NCI-H748 treated with DMSO at 0.1 percent for 48 hours (cell line): ENCODE measurements at regions not wholly inside any gene's neighbourhood (a gene's known extent, or its start where the extent isn't known, plus 50 kb on each side); places are given as distances from the start of the nearest gene placed in this dataset.

Experiments
- DNase-seq: peaks from one replicate; lab custom pipeline; 2025; lab: John Stamatoyannopoulos, UW

GRCh38 chr1:29753244-29753643 lies 516.9 kb downstream of the PTPRU start:
- no peak for DNase-seq

DNA sequence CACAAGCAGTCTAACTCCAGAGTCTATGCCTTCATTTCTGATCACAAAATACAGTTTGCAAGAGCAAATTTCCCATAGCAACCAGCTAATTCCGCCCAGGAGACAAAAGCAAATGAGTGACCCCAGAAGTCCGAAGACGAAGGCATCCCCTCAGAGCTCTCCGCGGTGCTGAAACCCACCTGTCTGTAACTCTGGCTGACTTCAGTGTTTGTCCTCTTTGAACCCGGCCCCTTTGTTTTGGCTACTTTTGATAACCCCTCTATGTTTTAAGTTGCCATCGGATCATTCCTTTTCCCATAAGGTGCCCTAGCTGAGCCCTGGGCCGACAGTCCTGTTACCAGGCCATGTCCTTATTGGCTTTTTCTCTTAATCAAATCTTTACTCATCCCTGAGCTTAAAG lies 515.8 kb downstream of the PTPRU start:
- DNase-seq = no peak

DNA sequence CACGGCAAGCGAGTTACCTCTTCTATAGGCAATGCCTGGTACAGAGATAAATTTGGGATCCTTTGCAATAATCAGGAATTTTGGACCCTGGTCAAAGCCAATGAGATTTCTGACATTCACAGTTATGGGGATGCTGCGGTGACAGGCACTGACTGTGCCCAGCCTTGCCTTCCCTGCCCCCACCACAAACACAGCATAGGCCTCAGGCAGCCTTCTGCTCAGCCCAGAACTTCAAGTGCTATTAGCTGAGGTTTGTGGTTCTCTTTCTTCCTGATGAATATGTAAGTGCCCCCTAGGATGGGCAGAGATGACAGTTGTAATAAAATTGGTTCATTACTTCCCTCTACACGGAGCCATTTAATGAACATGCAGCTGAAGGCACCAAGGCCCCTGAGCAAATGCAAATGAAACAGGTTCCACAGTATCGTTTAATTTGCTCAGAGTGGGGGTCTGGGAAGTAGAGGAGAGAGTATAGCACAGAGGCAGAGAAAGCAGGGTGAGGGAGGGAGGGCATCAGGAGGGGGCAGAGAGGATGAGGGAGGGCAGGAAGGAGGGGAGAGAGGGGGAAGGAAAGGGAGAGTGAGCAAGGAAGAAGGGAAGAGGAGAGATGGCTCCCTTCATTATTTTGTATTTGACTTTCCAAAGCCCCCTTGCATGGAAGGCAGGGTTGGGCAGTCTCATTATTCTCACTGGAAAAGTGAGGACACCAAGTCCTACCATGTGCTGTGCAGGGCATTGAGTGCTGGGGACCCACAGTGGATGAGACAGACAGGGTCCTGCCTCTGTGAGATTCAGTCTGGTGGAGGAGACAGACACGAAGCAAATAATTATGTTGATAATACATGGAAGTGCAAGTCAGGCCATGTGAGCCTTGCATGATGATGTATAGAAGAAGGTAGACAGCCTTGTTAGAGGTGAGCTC lies 513.0 kb downstream of the PTPRU start:
- DNase-seq = no peak

DNA sequence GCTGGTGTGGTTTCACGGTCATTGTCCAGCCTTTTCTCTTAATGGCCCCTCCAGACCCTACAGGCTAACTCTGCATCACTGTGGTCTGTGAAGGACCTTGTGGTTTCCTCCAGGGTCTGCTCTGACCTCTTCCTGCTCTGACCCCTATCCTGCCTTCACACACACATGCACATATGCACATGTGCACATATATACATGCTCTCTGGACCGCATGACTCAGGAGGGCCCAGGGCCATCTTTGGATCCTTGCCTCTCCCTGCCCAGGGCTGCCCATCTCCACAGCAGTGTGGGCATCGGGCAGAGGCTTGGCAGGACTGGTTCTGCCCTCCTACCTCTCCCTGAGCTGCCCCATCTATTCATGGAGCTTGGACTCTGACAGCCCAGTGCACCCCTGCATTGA lies 510.9 kb downstream of the PTPRU start:
- no peak for DNase-seq

- DNase-seq = no peak
Measured at GRCh38 chr1:29746076-29746665, 509.8 kb downstream of the PTPRU start.

- no peak for DNase-seq
Measured at GRCh38 chr1:29744684-29745490, 508.6 kb downstream of the PTPRU start.

- DNase-seq = no peak
Measured at GRCh38 chr1:29743931-29744330, 507.6 kb downstream of the PTPRU start.

GRCh38 chr1:29743264-29743663 lies 506.9 kb downstream of the PTPRU start:
- no peak for DNase-seq

- DNase-seq = no peak
Measured at GRCh38 chr1:29739176-29739575, 502.9 kb downstream of the PTPRU start.

DNA sequence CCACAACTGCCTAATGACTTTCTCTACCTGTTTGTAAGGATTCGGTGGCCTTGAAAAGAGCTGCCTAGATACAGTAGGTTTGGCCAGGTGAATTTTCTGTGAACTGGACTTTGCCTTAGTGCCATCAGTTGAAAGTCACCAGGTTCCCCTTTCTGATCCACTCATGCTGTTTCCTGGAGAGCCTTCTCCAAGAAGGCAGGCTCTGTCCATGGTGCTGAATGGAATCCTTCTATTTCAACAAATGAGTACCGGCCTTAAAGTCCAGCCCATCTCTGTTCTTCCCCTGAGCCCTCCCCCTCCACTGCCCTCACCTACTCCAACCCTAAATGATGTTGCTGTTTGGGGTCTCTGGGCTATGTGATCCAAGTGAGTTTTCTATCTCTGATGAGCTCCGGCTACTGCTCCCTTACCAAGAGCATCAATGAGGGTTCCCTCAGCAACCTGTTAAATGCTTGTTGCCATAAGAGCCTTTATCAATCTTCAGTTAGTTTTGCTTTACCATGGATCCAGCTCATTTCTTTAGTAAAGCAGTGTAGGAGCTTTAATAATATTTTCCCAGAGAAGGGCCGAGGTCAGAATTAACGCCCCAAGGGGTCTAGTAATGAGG lies 500.4 kb downstream of the PTPRU start:
- DNase-seq = no peak

DNA sequence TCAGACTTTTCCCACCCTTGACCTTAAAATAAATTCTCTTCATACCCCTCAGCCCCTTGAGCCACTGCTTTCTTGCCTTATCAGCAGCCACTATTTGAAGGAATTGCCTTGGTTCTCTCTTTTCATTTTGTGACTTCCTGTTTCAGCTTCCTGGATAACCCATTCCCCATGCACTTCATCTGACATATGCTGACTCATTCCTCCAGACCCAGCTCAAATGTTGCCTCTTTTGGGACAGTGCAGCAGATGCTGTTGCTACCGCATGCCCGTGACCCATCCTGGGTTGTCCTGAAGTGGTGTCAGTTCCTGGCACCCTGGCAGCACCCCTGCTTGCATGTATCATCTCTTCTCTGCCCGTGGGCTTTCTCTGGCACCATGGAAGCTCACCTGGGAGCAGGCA lies 496.1 kb downstream of the PTPRU start:
- no peak for DNase-seq

- DNase-seq = no peak
Measured at GRCh38 chr1:29730623-29731022, 494.3 kb downstream of the PTPRU start.

GRCh38 chr1:29729281-29729680 lies 493.0 kb downstream of the PTPRU start:
- DNase-seq = no peak

DNA sequence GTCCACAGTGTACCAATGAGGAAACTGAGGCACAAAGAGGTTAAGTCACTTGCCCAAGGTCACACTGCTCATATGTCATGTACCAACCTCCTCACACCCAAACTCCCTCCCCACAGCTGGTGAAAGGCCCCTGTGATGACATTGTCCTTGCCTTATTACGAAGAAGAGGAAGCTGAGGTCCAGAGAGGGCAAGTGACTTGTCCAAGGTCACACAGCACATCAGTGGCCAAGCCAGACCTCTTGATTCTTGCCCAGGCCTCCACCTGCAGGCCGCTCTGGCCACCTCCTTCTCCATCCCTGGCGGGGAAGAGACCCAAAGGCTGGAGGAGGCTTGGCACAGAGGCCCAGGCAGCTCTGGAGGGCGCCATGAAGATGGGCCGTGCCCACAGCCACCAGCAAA lies 492.4 kb downstream of the PTPRU start:
- no peak for DNase-seq

GRCh38 chr1:29725262-29725661 lies 488.9 kb downstream of the PTPRU start:
- DNase-seq = no peak

- no peak for DNase-seq
Measured at GRCh38 chr1:29722598-29722997, 486.3 kb downstream of the PTPRU start.

- no peak for DNase-seq
Measured at GRCh38 chr1:29719253-29719652, 482.9 kb downstream of the PTPRU start.

GRCh38 chr1:29718791-29719190 lies 482.5 kb downstream of the PTPRU start:
- DNase-seq = no peak

GRCh38 chr1:29716306-29716705 lies 480.0 kb downstream of the PTPRU start:
- DNase-seq = no peak

DNA sequence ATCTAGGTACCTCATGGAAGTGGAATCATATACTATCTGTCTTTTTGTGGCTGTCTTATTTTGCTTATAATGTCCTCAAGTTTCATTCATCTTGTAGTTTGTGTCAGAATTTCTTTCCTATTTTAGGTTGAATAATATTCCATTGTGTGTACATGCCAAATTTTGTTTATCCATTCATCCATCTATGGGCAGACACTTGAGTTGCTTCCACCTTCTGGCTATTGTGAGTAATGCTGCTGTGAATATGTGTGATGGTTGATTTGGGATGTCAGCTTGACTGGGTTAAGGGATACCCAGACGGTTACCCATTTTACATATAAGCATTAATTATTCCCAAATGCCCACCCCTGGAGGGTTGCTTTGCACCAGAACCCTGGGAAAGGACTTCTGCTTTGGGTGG lies 477.5 kb downstream of the PTPRU start:
- DNase-seq = no peak

DNA sequence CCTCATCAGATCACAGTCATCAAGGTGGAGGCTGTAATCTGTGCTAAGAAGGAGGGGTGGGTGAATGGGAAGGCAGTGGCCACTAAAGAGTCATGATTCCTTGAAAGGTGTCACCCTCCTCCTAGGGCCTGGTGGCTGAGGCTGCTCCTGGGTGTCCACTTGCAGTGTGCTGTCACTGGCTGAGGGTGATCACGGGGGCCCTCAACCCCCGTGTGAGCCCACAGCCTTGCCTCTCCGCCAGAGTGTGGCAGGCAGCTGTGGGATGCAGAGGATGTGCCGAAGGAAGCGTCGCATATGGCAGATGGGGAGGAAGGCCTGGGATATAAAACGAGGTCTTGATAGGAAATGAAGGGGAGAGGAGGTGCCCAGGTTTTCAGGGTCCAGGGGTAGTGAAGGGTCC lies 476.5 kb downstream of the PTPRU start:
- DNase-seq = no peak

GRCh38 chr1:29712284-29712651 lies 475.9 kb downstream of the PTPRU start:
- DNase-seq = no peak
